DND-41 (cell line): ENCODE measurements at regions not wholly inside any gene's neighbourhood (a gene's known extent, or its start where the extent isn't known, plus 50 kb on each side); places are given as distances from the start of the nearest gene placed in this dataset.

ENCODE experiments used
- EZH2 ChIP-seq: IDR thresholded peaks from 3 replicates; pipeline ENCODE4 v1.6.1; 2012; ENCODE audit warnings: borderline replicate concordance, low read depth, mild to moderate bottlenecking, moderate library complexity, low read length, inconsistent platforms; ENCODE audit not compliant: severe bottlenecking
- TF ChIP-seq, protein P1 (sequence below): IDR thresholded peaks from 2 replicates; pipeline ENCODE4 v1.5.1; 2012; ENCODE audit warnings: borderline replicate concordance, low read length, moderate library complexity, mild to moderate bottlenecking; ENCODE audit not compliant: poor library complexity, severe bottlenecking; ENCODE audit errors: extremely low read depth

DNA sequence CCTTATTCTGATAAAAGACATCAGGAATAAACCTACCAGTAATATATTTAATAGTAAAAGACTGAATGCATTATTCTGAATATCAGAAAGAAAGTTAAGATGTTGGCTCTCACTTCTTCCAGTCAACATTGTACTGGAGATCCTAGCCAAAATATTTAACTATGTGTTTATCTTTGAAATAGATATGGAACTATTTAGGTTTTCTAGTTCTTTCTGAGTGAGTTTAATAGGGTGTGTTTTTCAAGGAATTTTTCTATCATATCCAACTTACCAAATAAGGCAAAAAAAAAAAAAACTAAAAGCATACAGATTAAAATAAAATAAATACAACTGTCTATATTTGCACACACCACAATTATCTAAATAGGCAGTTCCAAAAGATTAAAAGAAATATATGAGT is 478.9 kb upstream of the LMO3 start:
- TF ChIP-seq, protein P1, sequence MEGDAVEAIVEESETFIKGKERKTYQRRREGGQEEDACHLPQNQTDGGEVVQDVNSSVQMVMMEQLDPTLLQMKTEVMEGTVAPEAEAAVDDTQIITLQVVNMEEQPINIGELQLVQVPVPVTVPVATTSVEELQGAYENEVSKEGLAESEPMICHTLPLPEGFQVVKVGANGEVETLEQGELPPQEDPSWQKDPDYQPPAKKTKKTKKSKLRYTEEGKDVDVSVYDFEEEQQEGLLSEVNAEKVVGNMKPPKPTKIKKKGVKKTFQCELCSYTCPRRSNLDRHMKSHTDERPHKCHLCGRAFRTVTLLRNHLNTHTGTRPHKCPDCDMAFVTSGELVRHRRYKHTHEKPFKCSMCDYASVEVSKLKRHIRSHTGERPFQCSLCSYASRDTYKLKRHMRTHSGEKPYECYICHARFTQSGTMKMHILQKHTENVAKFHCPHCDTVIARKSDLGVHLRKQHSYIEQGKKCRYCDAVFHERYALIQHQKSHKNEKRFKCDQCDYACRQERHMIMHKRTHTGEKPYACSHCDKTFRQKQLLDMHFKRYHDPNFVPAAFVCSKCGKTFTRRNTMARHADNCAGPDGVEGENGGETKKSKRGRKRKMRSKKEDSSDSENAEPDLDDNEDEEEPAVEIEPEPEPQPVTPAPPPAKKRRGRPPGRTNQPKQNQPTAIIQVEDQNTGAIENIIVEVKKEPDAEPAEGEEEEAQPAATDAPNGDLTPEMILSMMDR = no peak
- no peak for TF ChIP-seq EZH2
